Urothelium cell line (cell line): ENCODE measurements at regions not wholly inside any gene's neighbourhood (a gene's known extent, or its start where the extent isn't known, plus 50 kb on each side); places are given as distances from the start of the nearest gene placed in this dataset.
A peak's percentile ranks its signal among the peaks of the same experiment; 100 is the strongest.

ENCODE experiments used
- DNase-seq: peaks from one replicate; pipeline ENCODE4 v3.0.0; 2011; ENCODE audit warnings: low spot score, mixed read lengths
- FAIRE-seq: peaks from 2 replicates; lab custom pipeline; 2011; peaks lifted over from hg19 to GRCh38; lab: Jason Lieb, UNC

GRCh38 chr6:74956559-74957428, 249.1 kb downstream of the COL12A1 start:
- DNase-seq (no peak), FAIRE-seq (no peak)

- FAIRE-seq (no peak), DNase-seq (no peak)
Measured at GRCh38 chr6:74953708-74954107, 252.1 kb downstream of the COL12A1 start.

- no peak for FAIRE-seq
Measured at GRCh38 chr6:74946961-74947360, 258.9 kb downstream of the COL12A1 start.

GRCh38 chr6:74942130-74942529, 263.7 kb downstream of the COL12A1 start:
- FAIRE-seq (no peak), DNase-seq (no peak)

More at GRCh38 chr6:74946961-74947360, 258.9 kb downstream of the COL12A1 start:
- DNase-seq, result peak; percentile 44

GRCh38 chr6:74941424-74941823, 264.4 kb downstream of the COL12A1 start:
- FAIRE-seq, result no peak

GRCh38 chr6:74939721-74940620, 265.9 kb downstream of the COL12A1 start:
- DNase-seq, result no peak
- FAIRE-seq, result no peak

More at GRCh38 chr6:74941424-74941823, 264.4 kb downstream of the COL12A1 start:
- no peak for DNase-seq

- no peak for DNase-seq
- no peak for FAIRE-seq
Measured at GRCh38 chr6:74939151-74939708, 266.6 kb downstream of the COL12A1 start.

GRCh38 chr6:74937936-74938335, 267.9 kb downstream of the COL12A1 start:
- no peak for DNase-seq

GRCh38 chr6:74936886-74937285, 269.0 kb downstream of the COL12A1 start:
- FAIRE-seq, result no peak
- DNase-seq, result no peak

More at GRCh38 chr6:74937936-74938335, 267.9 kb downstream of the COL12A1 start:
- no peak for FAIRE-seq

- DNase-seq, result no peak
- FAIRE-seq, result no peak
Measured at GRCh38 chr6:74932232-74932888, 273.5 kb downstream of the COL12A1 start.

GRCh38 chr6:74931558-74931957, 274.3 kb downstream of the COL12A1 start:
- DNase-seq (no peak), FAIRE-seq (no peak)

GRCh38 chr6:74928203-74928602, 277.6 kb downstream of the COL12A1 start:
- FAIRE-seq (no peak), DNase-seq (no peak)

- DNase-seq (no peak), FAIRE-seq (no peak)
Measured at GRCh38 chr6:74927299-74927698, 278.6 kb downstream of the COL12A1 start.

GRCh38 chr6:74925683-74926082, 280.2 kb downstream of the COL12A1 start:
- no peak for DNase-seq
- no peak for FAIRE-seq

- FAIRE-seq (no peak), DNase-seq (no peak)
Measured at GRCh38 chr6:74914888-74915287, 291.0 kb downstream of the COL12A1 start.

GRCh38 chr6:74912234-74912633, 293.6 kb downstream of the COL12A1 start:
- DNase-seq (no peak), FAIRE-seq (no peak)

- FAIRE-seq (no peak), DNase-seq (no peak)
Measured at GRCh38 chr6:74902846-74903245, 303.0 kb downstream of the COL12A1 start.

- FAIRE-seq (no peak), DNase-seq (no peak)
Measured at GRCh38 chr6:74902089-74902488, 303.8 kb downstream of the COL12A1 start.

GRCh38 chr6:74901576-74901975, 304.3 kb downstream of the COL12A1 start:
- FAIRE-seq, result no peak
- no peak for DNase-seq

- DNase-seq, result no peak
- no peak for FAIRE-seq
Measured at GRCh38 chr6:74899416-74899815, 306.4 kb downstream of the COL12A1 start.

- DNase-seq (no peak), FAIRE-seq (no peak)
Measured at GRCh38 chr6:74892091-74892490, 313.8 kb downstream of the COL12A1 start.
